ENCODE measurements at regions not wholly inside any gene's neighbourhood (a gene's known extent, or its start where the extent isn't known, plus 50 kb on each side); places are given as distances from the start of the nearest gene placed in this dataset.
"Not testable (repeated sequence)": the region's sequence is repeated elsewhere in the genome, so short reads cannot be mapped to it uniquely, and the experiment has no call there.

GRCh38 chr12:19625551-19625950 lies 186.3 kb downstream of the AEBP2 start:
- TF ChIP-seq CTCF, POLR2A (IDR thresholded peaks at IDR 0.05): not testable (repeated sequence)
